ENCODE measurements at regions not wholly inside any gene's neighbourhood (a gene's known extent, or its start where the extent isn't known, plus 50 kb on each side); places are given as distances from the start of the nearest gene placed in this dataset.

DNA sequence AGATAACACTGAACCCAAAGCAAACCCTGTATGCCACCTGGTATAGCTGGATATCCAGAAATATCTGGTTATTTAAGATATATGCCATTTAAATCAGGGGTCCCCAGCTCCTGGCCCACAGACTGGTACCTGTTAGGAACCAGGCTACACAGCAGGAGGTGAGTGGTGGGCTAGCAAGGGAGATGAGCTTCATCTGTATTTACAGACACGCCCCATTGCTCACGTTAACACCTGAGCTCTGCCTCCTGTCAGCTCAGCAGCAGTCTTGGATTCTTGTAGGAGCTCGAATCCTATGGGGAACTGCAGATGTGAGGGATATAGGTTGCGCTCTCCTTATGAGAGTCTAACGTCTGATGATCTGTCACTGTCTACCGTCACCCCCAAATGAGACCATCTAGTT lies 646.6 kb downstream of the TLE4 start:
- TF ChIP-seq, protein P1, sequence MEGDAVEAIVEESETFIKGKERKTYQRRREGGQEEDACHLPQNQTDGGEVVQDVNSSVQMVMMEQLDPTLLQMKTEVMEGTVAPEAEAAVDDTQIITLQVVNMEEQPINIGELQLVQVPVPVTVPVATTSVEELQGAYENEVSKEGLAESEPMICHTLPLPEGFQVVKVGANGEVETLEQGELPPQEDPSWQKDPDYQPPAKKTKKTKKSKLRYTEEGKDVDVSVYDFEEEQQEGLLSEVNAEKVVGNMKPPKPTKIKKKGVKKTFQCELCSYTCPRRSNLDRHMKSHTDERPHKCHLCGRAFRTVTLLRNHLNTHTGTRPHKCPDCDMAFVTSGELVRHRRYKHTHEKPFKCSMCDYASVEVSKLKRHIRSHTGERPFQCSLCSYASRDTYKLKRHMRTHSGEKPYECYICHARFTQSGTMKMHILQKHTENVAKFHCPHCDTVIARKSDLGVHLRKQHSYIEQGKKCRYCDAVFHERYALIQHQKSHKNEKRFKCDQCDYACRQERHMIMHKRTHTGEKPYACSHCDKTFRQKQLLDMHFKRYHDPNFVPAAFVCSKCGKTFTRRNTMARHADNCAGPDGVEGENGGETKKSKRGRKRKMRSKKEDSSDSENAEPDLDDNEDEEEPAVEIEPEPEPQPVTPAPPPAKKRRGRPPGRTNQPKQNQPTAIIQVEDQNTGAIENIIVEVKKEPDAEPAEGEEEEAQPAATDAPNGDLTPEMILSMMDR (IDR thresholded peaks at IDR 0.05; ENCODE audit: low read depth, low read length) = no peak
- TF ChIP-seq MYC (IDR thresholded peaks at IDR 0.05; ENCODE audit: low read depth, low read length) (no peak), POLR2A (IDR thresholded peaks at IDR 0.05; ENCODE audit: extremely low read depth, insufficient read length) (no peak)
- TF ChIP-seq, protein P2, sequence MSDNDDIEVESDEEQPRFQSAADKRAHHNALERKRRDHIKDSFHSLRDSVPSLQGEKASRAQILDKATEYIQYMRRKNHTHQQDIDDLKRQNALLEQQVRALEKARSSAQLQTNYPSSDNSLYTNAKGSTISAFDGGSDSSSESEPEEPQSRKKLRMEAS (IDR thresholded peaks at IDR 0.05; ENCODE audit: low read depth, low read length) = no peak
